ENCODE measurements at regions not wholly inside any gene's neighbourhood (a gene's known extent, or its start where the extent isn't known, plus 50 kb on each side); places are given as distances from the start of the nearest gene placed in this dataset.

DNA sequence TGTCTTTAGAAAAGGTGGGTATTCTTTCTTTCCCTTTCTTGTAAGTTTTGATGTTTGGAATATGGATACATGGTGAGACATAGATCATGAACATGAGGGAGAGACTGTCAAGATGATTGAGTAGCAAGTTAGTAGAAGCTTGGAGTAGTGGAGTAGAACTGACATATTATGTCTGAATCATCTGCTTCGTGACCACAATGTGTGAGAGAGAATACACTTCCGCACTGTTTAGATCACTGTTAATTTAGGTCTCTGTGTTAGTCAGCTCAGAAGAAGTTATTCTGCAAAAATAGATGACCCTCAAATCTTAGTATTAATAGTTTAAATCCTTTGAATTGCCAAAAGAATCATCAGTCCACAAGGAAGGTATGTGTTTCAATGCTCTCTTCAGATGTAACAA lies 151.0 kb downstream of the OXSM start:
- TF ChIP-seq, protein P1, sequence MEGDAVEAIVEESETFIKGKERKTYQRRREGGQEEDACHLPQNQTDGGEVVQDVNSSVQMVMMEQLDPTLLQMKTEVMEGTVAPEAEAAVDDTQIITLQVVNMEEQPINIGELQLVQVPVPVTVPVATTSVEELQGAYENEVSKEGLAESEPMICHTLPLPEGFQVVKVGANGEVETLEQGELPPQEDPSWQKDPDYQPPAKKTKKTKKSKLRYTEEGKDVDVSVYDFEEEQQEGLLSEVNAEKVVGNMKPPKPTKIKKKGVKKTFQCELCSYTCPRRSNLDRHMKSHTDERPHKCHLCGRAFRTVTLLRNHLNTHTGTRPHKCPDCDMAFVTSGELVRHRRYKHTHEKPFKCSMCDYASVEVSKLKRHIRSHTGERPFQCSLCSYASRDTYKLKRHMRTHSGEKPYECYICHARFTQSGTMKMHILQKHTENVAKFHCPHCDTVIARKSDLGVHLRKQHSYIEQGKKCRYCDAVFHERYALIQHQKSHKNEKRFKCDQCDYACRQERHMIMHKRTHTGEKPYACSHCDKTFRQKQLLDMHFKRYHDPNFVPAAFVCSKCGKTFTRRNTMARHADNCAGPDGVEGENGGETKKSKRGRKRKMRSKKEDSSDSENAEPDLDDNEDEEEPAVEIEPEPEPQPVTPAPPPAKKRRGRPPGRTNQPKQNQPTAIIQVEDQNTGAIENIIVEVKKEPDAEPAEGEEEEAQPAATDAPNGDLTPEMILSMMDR (IDR thresholded peaks at IDR 0.05), result no peak
- no peak for TF ChIP-seq ZFX (IDR thresholded peaks at IDR 0.05; ENCODE audit: borderline replicate concordance)
